GM23338 (cell line): ENCODE measurements at regions not wholly inside any gene's neighbourhood (a gene's known extent, or its start where the extent isn't known, plus 50 kb on each side); places are given as distances from the start of the nearest gene placed in this dataset.

Source experiments
- ATAC-seq: fragments of 200-7000 bp; cut with Tn5 transposase; 3 replicates; pipeline ENCODE4 v1.9.1; 2020
- DNase-seq: peaks from one replicate; pipeline ENCODE4 v3.0.0-alpha.2; 2015; ENCODE audit warnings: low spot score
- H2AFZ ChIP-seq: fragments of 200-600 bp; sonication (generic); 2 replicates; pipeline ENCODE4 v1.8.0; 2016; ENCODE audit warnings: antibody characterized with exemption, mild to moderate bottlenecking, moderate library complexity
- H3F3A ChIP-seq: fragments of 200-600 bp; sonication (generic); replicated peaks from 2 replicates; pipeline ENCODE4 v1.8.0; 2017; ENCODE audit warnings: antibody characterized with exemption, mixed run types, low read depth
- H3K27ac ChIP-seq: fragments of 200-600 bp; sonication (generic); 2 replicates; pipeline ENCODE4 v1.6.1; 2016; ENCODE audit warnings: low read depth
- H3K27me3 ChIP-seq: fragments of 200-600 bp; sonication (generic); 2 replicates; pipeline ENCODE4 v1.8.0; 2016; ENCODE audit warnings: mild to moderate bottlenecking, mixed run types, moderate library complexity; ENCODE audit not compliant: insufficient read depth
- H3K36me3 ChIP-seq: fragments of 200-600 bp; sonication (generic); 2 replicates; pipeline ENCODE4 v1.8.0; 2016; ENCODE audit warnings: mild to moderate bottlenecking; ENCODE audit not compliant: insufficient read depth
- H3K4me1 ChIP-seq: fragments of 200-600 bp; sonication (generic); 2 replicates; pipeline ENCODE4 v1.8.0; 2016; ENCODE audit warnings: mild to moderate bottlenecking, moderate library complexity; ENCODE audit not compliant: insufficient read depth
- H3K4me2 ChIP-seq: fragments of 200-600 bp; sonication (generic); 2 replicates; pipeline ENCODE4 v1.7.1; 2017; ENCODE audit warnings: mixed run types
- H3K4me3 ChIP-seq: fragments of 200-600 bp; sonication (generic); 2 replicates; pipeline ENCODE4 v1.6.1; 2016; ENCODE audit warnings: mixed run types
- H3K79me2 ChIP-seq: fragments of 200-600 bp; sonication (generic); replicated peaks from 2 replicates; pipeline ENCODE4 v1.8.0; 2017; ENCODE audit warnings: mild to moderate bottlenecking; ENCODE audit not compliant: insufficient read depth
- H3K9me2 ChIP-seq: fragments of 200-600 bp; sonication (generic); 2 replicates; pipeline ENCODE4 v1.8.0; 2017; ENCODE audit not compliant: insufficient read depth
- H4K20me1 ChIP-seq: fragments of 200-600 bp; sonication (generic); replicated peaks from 2 replicates; pipeline ENCODE4 v1.8.0; 2017; ENCODE audit warnings: mild to moderate bottlenecking; ENCODE audit not compliant: insufficient read depth
- H3K27ac Mint-ChIP-seq: 2 replicates; pipeline ENCODE4 v1.8.0; 2020; ENCODE audit warnings: inconsistent platforms, mild to moderate bottlenecking, moderate library complexity, mixed read lengths
- H3K27me3 Mint-ChIP-seq: 3 replicates; pipeline ENCODE4 v1.8.0; 2022; ENCODE audit warnings: low read depth, mild to moderate bottlenecking, moderate library complexity, mixed read lengths, inconsistent platforms; ENCODE audit not compliant: insufficient read depth, poor library complexity
- H3K36me3 Mint-ChIP-seq: 3 replicates; pipeline ENCODE4 v1.8.0; 2021; ENCODE audit warnings: low read depth, mild to moderate bottlenecking, inconsistent platforms, moderate library complexity, mixed read lengths
- H3K4me1 Mint-ChIP-seq: 3 replicates; pipeline ENCODE4 v1.8.0; 2020; ENCODE audit warnings: mild to moderate bottlenecking, inconsistent platforms, mixed read lengths
- H3K4me3 Mint-ChIP-seq: 3 replicates; pipeline ENCODE4 v1.8.0; 2021; ENCODE audit warnings: moderate library complexity, mild to moderate bottlenecking, inconsistent platforms, mixed read lengths
- H3K9me3 Mint-ChIP-seq: 3 replicates; pipeline ENCODE4 v1.8.0; 2020; ENCODE audit warnings: moderate library complexity, mild to moderate bottlenecking, inconsistent platforms, mixed read lengths
- ETS1 ChIP-seq: IDR thresholded peaks from 2 replicates; pipeline ENCODE4 v1.6.1; 2016; ENCODE audit warnings: antibody characterized with exemption
- EZH2phosphoT487 ChIP-seq: fragments of 200-600 bp; sonication (generic); IDR thresholded peaks from one replicate; pipeline ENCODE4 v1.8.1; 2018; ENCODE audit warnings: antibody characterized with exemption; ENCODE audit not compliant: unreplicated experiment
- JUNB ChIP-seq: IDR thresholded peaks from one replicate; pipeline ENCODE4 v1.6.1; 2016; ENCODE audit warnings: antibody characterized with exemption; ENCODE audit not compliant: unreplicated experiment
- NANOG ChIP-seq: IDR thresholded peaks from 2 replicates; pipeline ENCODE4 v1.6.1; 2016; ENCODE audit warnings: antibody characterized with exemption, borderline replicate concordance
- POLR2AphosphoS5 ChIP-seq: IDR thresholded peaks from 2 replicates; pipeline ENCODE4 v1.6.1; 2016; ENCODE audit warnings: antibody characterized with exemption, low read depth
- REST ChIP-seq: IDR thresholded peaks from one replicate; pipeline ENCODE4 v1.6.1; 2018; ENCODE audit warnings: antibody characterized with exemption; ENCODE audit not compliant: unreplicated experiment
- STAT1 ChIP-seq: IDR thresholded peaks from one replicate; pipeline ENCODE4 v1.6.1; 2016; ENCODE audit warnings: antibody characterized with exemption; ENCODE audit not compliant: unreplicated experiment
- ZNF331 ChIP-seq: fragments of 250-450 bp; sonication (Bioruptor Pico); IDR thresholded peaks from 2 replicates; pipeline ENCODE4 v1.5.0; 2020; ENCODE audit warnings: low read depth, mild to moderate bottlenecking, moderate library complexity
- TF ChIP-seq, protein P1 (sequence below), 2 experiments: fragments of 200-600 bp in 1 of 2; sonication (generic) in 1 of 2; conservative IDR thresholded peaks; 2 replicates each; pipeline versions ENCODE4 v1.5.1 to v1.6.1; 2016 to 2017; ENCODE audit warnings: antibody characterized with exemption in 2 of 2, low read depth in 2 of 2, mild to moderate bottlenecking in 2 of 2, moderate library complexity in 1 of 2

GRCh38 chr3:103269287-103269686 is 834.5 kb downstream of the ZPLD1 start (continued):
- no peak for TF ChIP-seq REST
- no peak for TF ChIP-seq NANOG
- no peak for TF ChIP-seq STAT1

GRCh38 chr3:103271575-103271974 is 836.8 kb downstream of the ZPLD1 start:
- H3K4me2 ChIP-seq = no peak overlapping the region
- TF ChIP-seq POLR2AphosphoS5 (no peak), REST (no peak), NANOG (no peak), ZNF331 (CRISPR knock-in tag) (no peak), EZH2phosphoT487 (no peak), ETS1 (no peak), JUNB (no peak), STAT1 (no peak)
- TF ChIP-seq, protein P1, sequence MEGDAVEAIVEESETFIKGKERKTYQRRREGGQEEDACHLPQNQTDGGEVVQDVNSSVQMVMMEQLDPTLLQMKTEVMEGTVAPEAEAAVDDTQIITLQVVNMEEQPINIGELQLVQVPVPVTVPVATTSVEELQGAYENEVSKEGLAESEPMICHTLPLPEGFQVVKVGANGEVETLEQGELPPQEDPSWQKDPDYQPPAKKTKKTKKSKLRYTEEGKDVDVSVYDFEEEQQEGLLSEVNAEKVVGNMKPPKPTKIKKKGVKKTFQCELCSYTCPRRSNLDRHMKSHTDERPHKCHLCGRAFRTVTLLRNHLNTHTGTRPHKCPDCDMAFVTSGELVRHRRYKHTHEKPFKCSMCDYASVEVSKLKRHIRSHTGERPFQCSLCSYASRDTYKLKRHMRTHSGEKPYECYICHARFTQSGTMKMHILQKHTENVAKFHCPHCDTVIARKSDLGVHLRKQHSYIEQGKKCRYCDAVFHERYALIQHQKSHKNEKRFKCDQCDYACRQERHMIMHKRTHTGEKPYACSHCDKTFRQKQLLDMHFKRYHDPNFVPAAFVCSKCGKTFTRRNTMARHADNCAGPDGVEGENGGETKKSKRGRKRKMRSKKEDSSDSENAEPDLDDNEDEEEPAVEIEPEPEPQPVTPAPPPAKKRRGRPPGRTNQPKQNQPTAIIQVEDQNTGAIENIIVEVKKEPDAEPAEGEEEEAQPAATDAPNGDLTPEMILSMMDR (conservative IDR thresholded peaks at IDR 0.05; ENCODE audit: low read depth in 2 of 2) = no peak

More at GRCh38 chr3:103271575-103271974, 836.8 kb downstream of the ZPLD1 start:
- Histone ChIP-seq H3K4me3 (no peak overlapping the region), H3K4me1 (no peaks in the 10 kb centered on the region), H3K36me3 (peaks cover 11% of the 10 kb centered on the region; the same call in 1 of the 2 replicates), H3F3A (no peaks in the 10 kb centered on the region), H4K20me1 (no peaks in the 10 kb centered on the region), H3K27ac (no peak overlapping the region), H2AFZ (no peak overlapping the region), H3K9me2 (no peaks in the 10 kb centered on the region; the same call in 1 of the 2 replicates), H3K27me3 (no peaks in the 10 kb centered on the region), H3K79me2 (no peaks in the 10 kb centered on the region)
- ATAC-seq = no peak
- H3K27ac Mint-ChIP-seq = no peak overlapping the region
- H3K9me3 Mint-ChIP-seq = peaks cover 40% of the 10 kb centered on the region
- H3K36me3 Mint-ChIP-seq = peaks cover 28% of the 10 kb centered on the region
- no peaks in the 10 kb centered on the region for H3K4me1 Mint-ChIP-seq
- DNase-seq = no peak
- no peak overlapping the region for H3K4me3 Mint-ChIP-seq
- H3K27me3 Mint-ChIP-seq = no peaks in the 10 kb centered on the region
